AG10803 (cell line): ENCODE measurements at regions not wholly inside any gene's neighbourhood (a gene's known extent, or its start where the extent isn't known, plus 50 kb on each side); places are given as distances from the start of the nearest gene placed in this dataset.
"Not testable (repeated sequence)": the region's sequence is repeated elsewhere in the genome, so short reads cannot be mapped to it uniquely, and the experiment has no call there.

ENCODE experiments used
- DNase-seq: peaks from one replicate; pipeline ENCODE4 v3.0.0; 2010; ENCODE audit warnings: low read depth
- H3K4me3 ChIP-seq: 2 replicates; pipeline ENCODE4 v1.5.1; 2011; ENCODE audit warnings: mild to moderate bottlenecking, low read length, control low read depth
- CTCF ChIP-seq: conservative IDR thresholded peaks from 2 replicates; pipeline ENCODE4 v1.5.1; 2011; ENCODE audit warnings: mild to moderate bottlenecking, low read length, control low read depth, inconsistent platforms

GRCh38 chrX:150213481-150214030 lies 149.6 kb upstream of the MAMLD1 start:
- DNase-seq = no peak
- TF ChIP-seq CTCF = no peak
- no peak overlapping the region for H3K4me3 ChIP-seq

- not testable (repeated sequence) for DNase-seq, H3K4me3 ChIP-seq
Measured at GRCh38 chrX:150216000-150216399, 147.1 kb upstream of the MAMLD1 start.

GRCh38 chrX:150216716-150217115 lies 146.4 kb upstream of the MAMLD1 start:
- H3K4me3 ChIP-seq = no peak overlapping the region
- TF ChIP-seq CTCF = no peak
- no peak for DNase-seq

GRCh38 chrX:150217609-150218008 lies 145.5 kb upstream of the MAMLD1 start:
- TF ChIP-seq CTCF = no peak
- DNase-seq = no peak
- H3K4me3 ChIP-seq = no peak overlapping the region

GRCh38 chrX:150219374-150220185 lies 143.5 kb upstream of the MAMLD1 start:
- peak; percentile 72 for DNase-seq
- no peak for TF ChIP-seq CTCF
- no peak overlapping the region for H3K4me3 ChIP-seq

GRCh38 chrX:150223176-150224015 lies 139.7 kb upstream of the MAMLD1 start:
- no peak overlapping the region for H3K4me3 ChIP-seq
- DNase-seq = no peak
- no peak for TF ChIP-seq CTCF

- TF ChIP-seq CTCF = no peak
- no peak overlapping the region for H3K4me3 ChIP-seq
- no peak for DNase-seq
Measured at GRCh38 chrX:150224676-150225075, 138.4 kb upstream of the MAMLD1 start.
